K562 (cell line): ENCODE measurements at regions not wholly inside any gene's neighbourhood (a gene's known extent, or its start where the extent isn't known, plus 50 kb on each side); places are given as distances from the start of the nearest gene placed in this dataset.

Experiments used
- ATAC-seq: fragments of 200-7000 bp; cut with Tn5 transposase; 3 replicates; pipeline ENCODE4 v1.9.1; 2020; ENCODE audit warnings: moderate library complexity
- BruUV-seq: library from RNA; stranded (reverse); fragments of 400-500 nt; replicated peaks from 2 replicates; lab custom pipeline; 2021; lab: Mats Ljungman, UMichigan
- CTCF ChIA-PET: fragments of 300-600 bp; formaldehyde crosslinking; extraction: SDS; loops from one replicate; lab custom pipeline; 2021; ENCODE audit warnings: low intra/inter-chr PET ratio; lab: Yijun Ruan, JAX
- POLR2A ChIA-PET: fragments of 300-600, 350-650 bp; sonication (Branson Sonifier 250); formaldehyde crosslinking; extraction: SDS; loops from one replicate; lab custom pipeline; 2021; ENCODE audit warnings: antibody characterized with exemption, inconsistent platforms; lab: Yijun Ruan, JAX
- DNase-seq, 4 experiments: peaks; one replicate each; pipeline versions ENCODE4 v3.0.0 to v3.0.0-alpha.2; 2011 to 2018; ENCODE audit warnings: low spot score in 3 of 4, mixed read lengths in 3 of 4; ENCODE audit errors: extremely low read depth in 1 of 4
- FAIRE-seq: peaks from 2 replicates; lab custom pipeline; 2011; peaks lifted over from hg19 to GRCh38; lab: Jason Lieb, UNC
- H2AFZ ChIP-seq: 2 replicates; pipeline ENCODE4 v1.6.0; 2011; ENCODE audit warnings: low read depth, low read length, control low read depth, inconsistent platforms
- H3K27ac ChIP-seq: fragments of 200-600 bp; 3 replicates; pipeline ENCODE4 v1.8.0; 2011; ENCODE audit warnings: low read depth, mild to moderate bottlenecking, control low read depth, inconsistent platforms, low read length, moderate library complexity, mixed read lengths; ENCODE audit errors: extremely low read depth
- H3K27me3 ChIP-seq, 2 experiments: fragments of 300-600 bp in 1 of 2; 2 replicates in 1 of 2; 3 replicates in 1 of 2; pipeline versions ENCODE4 v1.6.0 to v1.8.0; 2011; ENCODE audit warnings: inconsistent platforms in 2 of 2, low read length in 2 of 2, mild to moderate bottlenecking in 1 of 2, mixed read lengths in 1 of 2, moderate library complexity in 1 of 2; ENCODE audit not compliant: control insufficient read depth in 2 of 2, insufficient read depth in 2 of 2
- H3K36me3 ChIP-seq: fragments of 300-600 bp; 3 replicates; pipeline ENCODE4 v1.8.0; 2011; ENCODE audit warnings: mild to moderate bottlenecking, low read length, inconsistent platforms; ENCODE audit not compliant: control insufficient read depth, insufficient read depth
- H3K4me1 ChIP-seq, 2 experiments: fragments of 200-600 bp in 1 of 2; replicated peaks in 1 of 2; 2 replicates in 1 of 2; 3 replicates in 1 of 2; pipeline versions ENCODE4 v1.5.1 to v1.8.0; 2011; ENCODE audit warnings: inconsistent platforms in 2 of 2, low read length in 2 of 2, mild to moderate bottlenecking in 1 of 2, mixed read lengths in 1 of 2, moderate library complexity in 1 of 2; ENCODE audit not compliant: control insufficient read depth in 2 of 2, insufficient read depth in 2 of 2
- H3K4me2 ChIP-seq: 2 replicates; pipeline ENCODE4 v1.6.1; 2011; ENCODE audit warnings: low read length, control low read depth, inconsistent platforms, mixed read lengths; ENCODE audit not compliant: insufficient read depth
- H3K4me3 ChIP-seq: fragments of 200-600 bp; sonication (generic), shearing (Covaris generic); 2 replicates; pipeline ENCODE4 v1.5.1; 2016; ENCODE audit warnings: control low read depth, inconsistent platforms
- H3K79me2 ChIP-seq: fragments of 200-600 bp; 3 replicates; pipeline ENCODE4 v1.8.0; 2011; ENCODE audit warnings: low read length, inconsistent platforms; ENCODE audit not compliant: control insufficient read depth, insufficient read depth
- H3K9ac ChIP-seq, 2 experiments: 2 replicates each; pipeline versions ENCODE4 v1.6.0 to v1.6.1; 2011; ENCODE audit warnings: low read depth in 2 of 2, low read length in 2 of 2, control low read depth in 1 of 2, inconsistent platforms in 1 of 2, mild to moderate bottlenecking in 1 of 2, mixed read lengths in 1 of 2; ENCODE audit not compliant: insufficient read depth in 1 of 2
- H3K9me1 ChIP-seq: one replicate; pipeline ENCODE4 v1.6.0; 2011; ENCODE audit warnings: inconsistent platforms, mild to moderate bottlenecking, low read length, moderate library complexity; ENCODE audit not compliant: control insufficient read depth, insufficient read depth
- H3K9me3 ChIP-seq: replicated peaks from 2 replicates; pipeline ENCODE4 v1.5.1; 2011; ENCODE audit warnings: low read depth, low read length, inconsistent platforms; ENCODE audit not compliant: control insufficient read depth, insufficient read depth
- H4K20me1 ChIP-seq: replicated peaks from 2 replicates; pipeline ENCODE4 v1.6.1; 2011; ENCODE audit warnings: low read length, inconsistent platforms, mixed read lengths; ENCODE audit not compliant: control insufficient read depth, insufficient read depth
- HOXB6 ChIP-seq: fragments of 250-450 bp; sonication (Bioruptor Pico); IDR thresholded peaks from 2 replicates; pipeline ENCODE4 v1.5.1; 2022; ENCODE audit warnings: mild to moderate bottlenecking, borderline replicate concordance
- MEIS2 ChIP-seq: fragments of 450-650 bp; IDR thresholded peaks from 2 replicates; pipeline ENCODE4 v1.6.1; 2014; ENCODE audit warnings: mild to moderate bottlenecking; ENCODE audit not compliant: partially characterized antibody
- MYBL2 ChIP-seq, 2 experiments: fragments of 450-650 bp in 1 of 2; sonication (generic) in 1 of 2; formaldehyde crosslinking in 1 of 2; IDR thresholded peaks; 2 replicates each; pipeline versions ENCODE4 v1.6.1 to v1.8.1; 2017 to 2022; ENCODE audit warnings: borderline replicate concordance in 1 of 2, inconsistent platforms in 1 of 2, low read depth in 1 of 2, mild to moderate bottlenecking in 1 of 2, missing genetic modification reagents in 1 of 2, moderate library complexity in 1 of 2
- RB1 ChIP-seq: fragments of 450-650 bp; IDR thresholded peaks from 2 replicates; pipeline ENCODE4 v1.6.1; 2017; ENCODE audit warnings: low read depth, mild to moderate bottlenecking
- RFX5 ChIP-seq: IDR thresholded peaks from 2 replicates; pipeline ENCODE4 v1.6.1; 2011; ENCODE audit warnings: low read depth, mild to moderate bottlenecking, improper control_type of control experiment, low read length
- ZNF512 ChIP-seq: IDR thresholded peaks from 2 replicates; pipeline ENCODE4 v1.6.1; 2016; ENCODE audit warnings: missing genetic modification characterization, missing compliant biosample characterization
- ZNF76 ChIP-seq: fragments of 250-450 bp; sonication (Bioruptor Pico); IDR thresholded peaks from 2 replicates; pipeline ENCODE4 v1.4.0; 2020; ENCODE audit warnings: mild to moderate bottlenecking, moderate library complexity, borderline replicate concordance
- WGBS: fragments of 100-300 bp; shearing (Covaris generic); methylation state at CpG from one replicate; pipeline ENCODE4 v1.1.6; 2016; ENCODE audit warnings: low coverage, mixed read lengths; ENCODE audit not compliant: insufficient coverage; ENCODE audit errors: missing lambda C conversion rate; 5-methylcytosine and 5-hydroxymethylcytosine counted together
- in situ Hi-C: fragments of 300-500 bp; cut with MboI; formaldehyde crosslinking; loops from 4 replicates; pipeline ENCODE4 v1.15.0; 2018; ENCODE audit warnings: inconsistent platforms, mixed read lengths
- intact Hi-C: fragments of 100-400 bp; cut with micrococcal nuclease; formaldehyde crosslinking; loops from 2 replicates; pipeline ENCODE4 v1.14.2; 2022

- ATAC-seq = no peak
- no peaks in the 10 kb centered on the region for H3K36me3 ChIP-seq
- no peak overlapping the region for H3K9ac ChIP-seq
- H3K4me3 ChIP-seq = no peak overlapping the region
- H3K4me2 ChIP-seq = no peak overlapping the region
- intact Hi-C loops = no loop called here
- WGBS = 0% methylated on average over 8 of the region's 11 CpGs
- DNase-seq = no peak
- POLR2A ChIA-PET = interaction anchor here (0.7 kb wide), 1 partner anchor 14 kb away, joined by 3 read pairs; no protein-coding TSS in a partner anchor
- no peaks in the 10 kb centered on the region for H3K79me2 ChIP-seq
- in situ Hi-C loops = loop anchor here (25.0 kb wide), 1 partner anchor 1435 kb away; the partner anchor contains the start of gene NRP2
- H3K27me3 ChIP-seq = peaks cover 0 to 8% of the 10 kb centered on the region in 2 experiments; a peak in 1 of 5 replicates
- no peak overlapping the region for H3K27ac ChIP-seq
- TF ChIP-seq ZNF76 (no peak), RB1 (no peak), RFX5 (no peak), ZNF512 (tag) (no peak), HOXB6 (CRISPR knock-in tag) (no peak), MEIS2 (no peak), MYBL2 (IDR thresholded peaks at IDR 0.05; ENCODE audit: low read depth) (no peak), MYBL2 (CRISPR knock-in tag; IDR thresholded peaks at IDR 0.05; ENCODE audit: borderline replicate concordance) (no peak)
- CTCF ChIA-PET = no interaction called here
- H2AFZ ChIP-seq = no peak overlapping the region
- no peaks in the 10 kb centered on the region for H3K9me1 ChIP-seq
- no peaks in the 10 kb centered on the region for H3K4me1 ChIP-seq
- H3K9me3 ChIP-seq = no peaks in the 10 kb centered on the region
- BruUV-seq = no TSS peak
- no peak for FAIRE-seq
- H4K20me1 ChIP-seq = no peaks in the 10 kb centered on the region
These were observed 293.3 kb upstream of the PARD3B start for GRCh38 chr2:204251998-204252376.
